Activated CD4-positive, alpha-beta T cell treated with anti-CD3 and anti-CD28 coated beads, Interleukin-2, amount 50 U/mL, for 1 hour (primary cell): ENCODE measurements at regions not wholly inside any gene's neighbourhood (a gene's known extent, or its start where the extent isn't known, plus 50 kb on each side); places are given as distances from the start of the nearest gene placed in this dataset.

Experiments
- DNase-seq: peaks from one replicate; pipeline ENCODE4 v3.0.0-alpha.2; 2020

DNA sequence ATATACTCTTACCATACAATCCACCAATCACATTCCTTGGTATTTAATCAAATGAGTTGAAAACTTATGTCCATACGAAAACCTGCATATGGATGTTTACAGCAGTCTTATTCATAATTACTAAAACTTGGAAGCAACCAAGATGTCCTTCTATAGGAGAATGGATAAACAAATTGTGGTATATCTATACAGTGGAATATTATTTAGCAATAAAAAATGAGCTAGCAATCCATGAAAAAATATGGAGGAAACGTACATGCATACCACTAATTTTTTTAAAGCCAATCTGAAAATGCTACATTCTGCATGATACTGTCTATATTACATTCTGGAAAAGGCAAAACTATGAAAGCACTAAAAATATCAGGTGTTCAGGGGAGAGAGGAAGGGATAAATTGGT lies 73.9 kb upstream of the LPP start:
- DNase-seq: no peak

DNA sequence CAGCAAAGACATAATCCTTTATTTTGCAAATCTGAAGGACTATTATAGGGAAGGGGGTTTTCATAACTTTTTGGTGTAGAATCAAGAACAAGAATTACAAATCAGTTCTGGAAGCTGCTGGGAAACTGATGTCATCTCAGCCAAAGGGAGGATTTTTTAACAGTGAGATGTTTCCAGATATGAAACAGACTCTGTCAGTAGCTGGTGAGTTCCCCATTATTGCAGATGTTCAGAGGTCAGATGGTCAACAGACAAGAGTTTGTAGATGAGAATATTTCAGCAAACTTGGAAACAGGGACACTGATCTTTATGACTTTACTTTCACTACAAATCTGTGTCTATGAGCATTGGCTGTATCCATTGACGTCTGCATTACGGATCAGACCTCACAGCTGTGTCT lies 71.9 kb upstream of the LPP start:
- no peak for DNase-seq

DNA sequence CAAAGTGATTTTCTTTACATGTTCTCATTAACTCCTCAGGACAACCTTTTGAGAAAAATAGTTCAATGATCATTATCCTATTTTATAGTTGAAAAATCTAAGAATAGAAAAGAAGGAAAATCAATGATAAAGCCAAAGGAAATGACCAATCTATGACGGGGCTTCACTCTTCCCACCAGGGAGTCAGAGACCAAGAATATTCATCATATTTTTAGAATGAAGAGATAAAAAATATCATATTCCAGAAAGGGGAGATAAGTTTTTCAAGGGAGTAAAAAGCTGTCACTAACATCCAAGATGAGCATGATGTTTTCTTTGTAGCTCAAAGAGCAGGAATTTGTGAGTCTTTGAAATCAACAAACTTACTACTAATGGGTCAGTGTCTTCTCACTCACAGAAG lies 71.5 kb upstream of the LPP start:
- DNase-seq: no peak

DNA sequence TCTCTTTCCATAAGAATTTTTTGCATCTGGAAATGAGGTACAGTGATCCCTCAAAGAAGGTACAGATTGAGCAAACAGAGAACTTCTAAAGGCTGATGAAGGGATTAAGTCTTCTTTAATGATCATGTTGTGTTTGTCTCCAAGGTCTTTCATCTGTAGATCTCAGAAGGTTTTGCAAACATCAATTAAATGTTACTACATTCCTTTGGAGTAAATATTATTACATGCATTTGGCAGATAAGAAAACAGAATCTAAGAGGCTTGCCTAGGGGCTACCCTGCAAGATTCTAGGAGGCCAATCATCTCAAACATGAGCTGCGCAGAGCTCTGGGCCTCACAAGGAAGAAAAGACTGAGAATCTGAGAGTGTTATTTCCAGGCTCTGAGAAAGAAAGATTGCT lies 70.9 kb upstream of the LPP start:
- no peak for DNase-seq

DNA sequence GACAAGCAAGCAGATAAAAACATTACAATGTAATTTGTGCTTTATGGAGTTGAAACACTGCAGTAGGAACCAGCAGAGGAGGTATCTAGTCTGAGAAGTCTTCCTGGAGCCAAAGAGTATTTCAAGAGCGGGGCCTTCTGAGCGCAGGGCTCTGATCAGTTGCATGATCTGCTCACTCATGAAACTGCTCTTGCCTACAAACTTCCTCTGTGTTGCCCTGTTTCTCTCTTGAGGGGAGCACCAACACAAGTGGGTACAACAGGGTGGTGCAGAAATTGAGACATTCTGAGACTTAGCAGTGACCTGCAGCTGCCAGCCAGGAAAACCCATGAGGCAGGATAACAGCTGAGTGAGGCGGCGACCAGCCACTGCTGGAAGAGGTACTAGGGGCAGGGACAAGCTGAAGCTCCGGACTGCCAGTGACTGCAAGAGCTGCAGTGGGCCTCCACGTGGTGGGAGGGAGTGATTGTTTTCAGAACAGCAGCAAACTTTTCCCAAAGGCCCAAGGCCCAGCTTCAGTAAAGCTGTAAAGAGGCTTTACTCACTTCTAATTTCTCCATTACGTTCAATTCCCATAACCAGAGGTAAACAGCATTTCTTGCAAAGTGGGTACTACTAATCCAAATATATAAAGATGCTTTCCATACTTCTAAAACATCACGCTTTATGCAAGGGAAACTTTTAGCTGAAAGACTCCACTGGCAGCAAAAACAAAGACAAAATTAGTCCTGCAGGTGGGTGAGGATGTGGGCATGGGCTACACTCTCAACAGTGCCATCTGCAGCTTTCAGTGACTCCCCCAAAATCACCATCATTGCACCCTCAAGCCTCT lies 69.0 kb upstream of the LPP start:
- DNase-seq: no peak

DNA sequence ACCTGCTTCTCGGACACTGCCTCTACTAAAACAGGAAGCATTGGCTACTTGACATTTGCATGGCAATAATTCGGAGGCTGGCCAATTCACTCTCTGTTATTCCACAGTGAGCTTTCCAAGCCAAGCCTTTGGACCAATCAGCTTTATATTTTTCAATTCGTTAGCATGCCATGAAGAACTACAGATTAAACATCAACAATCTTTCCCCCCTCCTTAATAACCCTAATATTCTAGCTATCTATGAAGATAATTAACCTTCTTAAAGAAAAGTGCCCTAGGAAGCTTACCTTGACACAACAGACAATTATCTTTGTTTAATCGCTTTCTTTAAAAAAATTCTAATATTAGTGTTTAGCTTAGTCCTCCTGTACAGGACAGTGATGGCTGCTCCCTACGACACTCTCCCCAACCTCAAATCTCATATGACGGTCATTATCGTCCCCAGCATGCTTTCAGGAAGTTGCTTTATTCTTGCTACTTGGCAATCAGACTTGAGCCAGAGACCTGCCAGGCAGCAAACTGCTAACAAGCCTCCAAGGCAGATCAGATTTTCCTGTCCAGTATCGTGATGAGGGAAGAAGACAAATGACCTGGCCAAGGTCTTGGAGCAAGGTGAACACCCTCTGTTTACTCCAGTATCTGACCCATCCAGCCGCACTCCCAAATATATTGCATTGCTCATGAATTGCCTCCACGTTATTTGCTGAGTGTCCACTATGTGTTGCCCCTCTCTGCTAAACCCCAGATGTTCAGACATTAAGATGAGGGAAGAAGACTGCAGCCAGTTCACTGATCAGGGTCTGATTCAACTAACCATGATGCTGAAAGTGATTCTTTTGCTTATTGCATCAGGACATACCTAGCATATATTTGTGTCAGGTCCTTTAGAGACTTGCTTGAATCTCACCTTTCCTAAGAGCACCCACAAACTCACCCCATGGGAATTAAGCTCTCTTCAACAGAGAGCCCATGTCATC lies 68.1 kb upstream of the LPP start:
- no peak for DNase-seq

DNA sequence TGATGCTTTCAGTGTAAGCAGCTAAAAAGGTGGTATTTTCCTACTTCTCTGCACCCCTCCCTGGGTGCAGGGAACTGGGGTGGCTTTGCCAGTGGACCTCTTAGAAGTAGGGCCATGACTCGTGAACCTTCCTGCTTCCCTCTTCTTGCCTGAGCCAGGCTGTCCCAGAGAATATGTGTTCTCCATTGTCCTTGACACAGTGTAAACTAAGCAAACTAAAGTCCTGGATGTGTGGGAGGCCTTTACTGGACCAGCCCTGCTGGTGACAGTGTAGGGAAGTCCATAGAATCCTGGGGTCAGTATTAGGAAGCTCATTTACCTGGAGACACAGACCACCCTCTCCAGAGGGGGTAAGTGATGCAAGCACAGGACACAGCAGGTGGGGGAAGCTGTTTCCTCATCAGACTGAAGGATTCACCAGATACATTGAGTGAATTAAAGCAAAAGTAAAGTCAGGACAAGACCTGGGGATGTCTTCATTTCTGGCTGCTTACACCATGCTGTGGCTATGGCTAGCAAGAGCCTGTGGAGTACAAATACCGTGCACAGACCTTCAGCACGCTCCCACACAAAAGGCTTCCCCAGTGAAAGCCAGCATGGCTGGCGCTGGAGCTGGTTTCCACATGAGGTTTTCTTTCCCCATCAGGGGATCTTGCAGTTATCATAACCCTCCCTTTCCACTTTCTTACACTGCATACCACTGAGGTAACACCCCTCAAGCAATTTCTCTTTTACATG lies 64.8 kb upstream of the LPP start:
- DNase-seq: no peak

DNA sequence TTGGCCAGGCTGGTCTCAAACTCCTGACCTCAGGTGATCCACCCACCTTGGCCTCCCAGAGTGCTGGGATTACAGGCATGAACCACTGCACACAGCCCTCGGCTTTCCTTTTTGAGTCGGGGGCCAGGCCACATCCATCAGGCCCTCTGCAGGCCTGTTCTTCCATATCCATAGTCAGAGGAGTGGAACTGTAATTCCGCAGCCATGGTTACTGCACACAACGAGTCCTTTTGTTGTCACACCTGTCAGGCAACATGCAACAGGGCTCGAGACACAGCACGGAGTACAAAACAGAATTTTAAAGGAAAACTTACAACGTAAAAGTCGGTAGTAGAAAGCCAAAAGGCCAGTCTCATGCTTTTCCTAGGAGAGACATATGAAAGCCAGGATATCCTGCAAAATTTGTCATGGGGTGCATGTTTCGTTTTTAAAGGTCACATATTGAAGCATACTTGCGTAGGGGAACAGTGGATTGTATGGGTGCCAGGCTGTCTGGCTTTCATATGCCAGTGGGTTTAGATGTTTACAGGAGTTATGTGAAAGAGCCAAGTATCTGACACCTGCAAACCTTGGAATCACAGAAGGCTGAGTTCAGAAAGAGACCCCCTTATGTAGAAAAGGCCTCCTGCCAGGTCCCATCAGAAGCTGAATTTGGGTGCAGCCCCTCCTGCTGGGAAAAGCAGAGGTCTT lies 63.2 kb upstream of the LPP start:
- no peak for DNase-seq

DNA sequence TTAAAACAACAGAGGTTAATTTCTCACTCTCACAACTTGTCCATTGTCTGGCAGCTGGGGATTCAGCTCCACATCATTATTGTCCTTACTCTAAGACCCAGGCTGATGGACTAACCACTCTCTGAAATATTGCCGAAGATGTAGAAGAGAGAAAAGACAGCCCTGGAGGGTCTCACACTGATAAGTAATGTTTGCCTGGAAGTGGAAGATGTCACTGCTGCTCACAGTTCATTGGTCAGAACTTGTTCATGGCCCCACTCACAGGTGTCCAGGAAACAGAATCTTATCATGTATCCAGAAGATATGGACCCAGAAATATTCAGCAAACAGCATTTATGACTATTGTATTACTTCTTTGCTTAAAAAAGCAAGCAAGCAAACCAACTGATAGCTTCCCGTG lies 62.2 kb upstream of the LPP start:
- no peak for DNase-seq

DNA sequence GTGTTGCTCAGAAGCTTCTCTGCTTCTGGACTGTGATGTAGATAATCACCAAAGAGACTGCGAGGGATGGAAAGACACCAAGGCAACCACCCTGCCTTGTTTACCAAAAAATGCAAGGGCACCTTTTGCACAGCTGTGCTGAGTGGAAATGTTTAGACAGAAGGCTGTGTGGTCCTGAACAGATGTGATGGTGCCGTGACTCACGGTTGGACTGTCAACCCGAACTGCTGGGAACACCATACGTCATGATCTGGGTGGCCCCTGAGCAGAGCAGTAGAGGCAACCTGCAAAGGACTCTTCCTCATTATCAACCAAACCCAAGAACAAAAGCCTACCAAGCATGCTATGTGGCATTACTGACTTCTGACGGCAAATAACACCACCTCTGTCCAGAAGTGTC lies 61.3 kb upstream of the LPP start:
- no peak for DNase-seq

DNA sequence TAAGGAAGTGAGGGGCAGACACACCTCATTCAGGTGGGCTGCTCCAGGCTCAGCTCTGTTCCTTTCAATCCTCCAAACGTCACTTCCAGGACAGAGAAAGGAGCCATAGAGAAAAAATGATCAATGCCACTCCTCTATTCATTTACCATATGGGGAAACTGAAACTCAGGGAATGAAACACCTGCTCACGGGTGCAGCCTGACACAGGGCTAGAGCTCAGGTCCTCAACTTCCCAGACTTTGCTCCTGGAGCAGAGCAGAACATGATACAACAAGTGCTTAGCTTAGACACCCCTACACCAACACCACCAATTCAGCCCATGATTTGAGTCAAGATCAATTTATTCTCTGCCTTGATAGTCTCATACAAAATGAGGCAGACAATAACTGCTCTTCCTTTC lies 58.5 kb upstream of the LPP start:
- no peak for DNase-seq

DNA sequence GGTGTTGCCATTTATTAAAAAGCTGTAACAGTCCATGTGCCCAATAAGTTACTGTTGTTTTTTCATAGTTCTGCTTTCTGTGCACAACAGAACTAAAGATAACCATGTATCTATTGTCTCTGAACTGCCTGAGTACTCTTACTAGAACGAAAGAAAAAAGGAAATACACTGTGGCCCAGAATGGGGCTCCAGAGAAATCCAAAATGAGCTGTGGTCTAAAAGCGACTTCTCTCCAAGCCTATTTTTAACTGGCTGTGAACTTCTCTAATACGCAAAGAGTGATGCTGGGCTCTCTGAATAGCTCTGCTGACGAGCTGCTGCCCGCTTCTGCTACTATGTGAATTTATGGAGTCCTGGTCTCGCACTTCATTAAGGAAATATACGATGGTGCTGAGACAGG lies 56.2 kb upstream of the LPP start:
- DNase-seq: no peak

DNA sequence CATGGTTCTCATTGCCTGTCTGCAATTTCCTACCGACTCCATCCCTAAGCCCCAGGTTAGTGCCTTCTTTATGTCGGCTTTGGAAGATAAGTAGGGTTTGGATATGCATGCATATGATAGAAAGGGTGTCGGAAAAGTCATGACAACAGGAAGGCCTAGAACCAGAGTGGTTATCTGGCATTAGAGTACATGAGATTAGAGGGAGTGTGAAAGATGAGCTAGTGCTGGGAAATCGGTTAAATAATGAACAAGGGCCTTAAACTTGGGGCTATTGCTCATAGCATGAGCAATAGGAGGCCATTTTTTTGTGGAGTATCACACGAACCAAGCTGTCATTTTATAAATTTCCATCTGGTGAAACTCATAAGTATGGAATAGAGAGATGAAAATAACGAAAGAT lies 54.0 kb upstream of the LPP start:
- no peak for DNase-seq

DNA sequence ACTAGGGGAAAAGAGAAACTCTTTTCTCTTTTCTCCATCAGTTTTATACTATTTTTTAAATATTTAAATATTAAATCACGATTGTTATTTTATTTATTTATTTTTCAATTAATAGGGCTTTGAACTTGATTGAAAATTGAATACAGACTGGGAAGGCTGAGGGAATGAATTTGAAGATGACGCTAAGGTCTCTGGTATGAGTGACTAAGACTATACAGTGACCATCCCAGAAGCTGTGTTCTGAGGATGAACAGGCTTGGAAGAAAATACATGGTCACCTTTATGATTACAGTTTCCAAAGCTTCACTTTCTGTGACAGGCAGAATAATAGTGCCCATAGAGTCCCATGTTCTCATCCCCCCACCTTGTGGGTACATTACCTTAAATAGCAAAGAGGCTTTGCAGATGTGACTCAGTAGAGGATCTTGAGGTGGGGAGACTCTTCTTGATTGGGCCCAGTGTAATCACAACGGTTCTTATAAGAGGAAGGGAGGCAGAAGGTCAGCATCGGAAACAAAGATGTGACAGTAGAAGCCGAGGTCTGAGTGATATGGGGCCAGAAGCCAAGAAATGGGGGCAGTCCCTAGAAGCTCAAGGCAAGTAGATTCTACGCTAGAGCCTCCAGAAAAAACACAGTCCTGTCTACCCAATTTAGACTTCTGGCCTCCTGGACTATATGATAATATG lies 51.0 kb upstream of the LPP start:
- DNase-seq: no peak

DNA sequence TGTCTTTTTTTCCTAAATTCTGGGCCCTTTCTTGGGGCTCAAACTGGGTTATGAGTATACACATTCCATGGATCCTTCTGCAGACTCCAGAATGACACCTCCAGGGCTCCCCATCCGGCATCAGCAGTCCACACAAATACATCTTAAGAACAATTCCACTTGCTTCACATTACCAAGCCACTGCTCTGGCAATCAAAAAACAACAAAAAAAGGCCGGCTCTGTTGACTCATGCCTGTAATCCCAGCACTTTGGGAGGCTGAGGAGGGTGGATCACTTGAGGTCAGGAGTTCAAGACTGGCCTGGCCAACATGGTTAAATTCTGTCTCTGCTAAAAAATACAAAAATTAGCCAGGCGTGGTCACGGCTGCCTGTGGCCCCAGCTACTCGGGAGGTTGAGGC lies 49.9 kb upstream of the LPP start:
- no peak for DNase-seq
